H9 (cell line): ENCODE measurements at regions not wholly inside any gene's neighbourhood (a gene's known extent, or its start where the extent isn't known, plus 50 kb on each side); places are given as distances from the start of the nearest gene placed in this dataset.

Experiments
- DNase-seq: peaks from one replicate; pipeline ENCODE4 v3.0.0-alpha.2; 2017
- H2AFZ ChIP-seq: one replicate; pipeline ENCODE4 v1.6.1; 2013; ENCODE audit warnings: mild to moderate bottlenecking, low read length, control low read depth, moderate library complexity
- H2AK5ac ChIP-seq: 2 replicates; pipeline ENCODE4 v1.6.1; 2013; ENCODE audit warnings: low read length, control low read depth, mixed read lengths; ENCODE audit not compliant: insufficient read length
- H2BK120ac ChIP-seq: one replicate; pipeline ENCODE4 v1.6.1; 2013; ENCODE audit warnings: low read depth, mild to moderate bottlenecking, low read length, control low read depth, inconsistent platforms; ENCODE audit not compliant: poor library complexity, severe bottlenecking
- H2BK12ac ChIP-seq: 2 replicates; pipeline ENCODE4 v1.6.1; 2013; ENCODE audit warnings: low read length, control low read depth, mixed read lengths, low read depth; ENCODE audit not compliant: insufficient read length
- H2BK15ac ChIP-seq: 2 replicates; pipeline ENCODE4 v1.6.1; 2013; ENCODE audit warnings: low read depth, low read length, control low read depth
- H2BK20ac ChIP-seq: one replicate; pipeline ENCODE4 v1.6.1; 2013; ENCODE audit warnings: low read depth, mild to moderate bottlenecking, low read length, control low read depth, inconsistent platforms; ENCODE audit not compliant: poor library complexity, severe bottlenecking
- H2BK5ac ChIP-seq: 2 replicates; pipeline ENCODE4 v1.6.1; 2013; ENCODE audit warnings: low read length, control low read depth, mixed read lengths; ENCODE audit not compliant: insufficient read length
- H3K14ac ChIP-seq: 2 replicates; pipeline ENCODE4 v1.6.1; 2013; ENCODE audit warnings: low read length, control low read depth; ENCODE audit not compliant: insufficient read depth
- H3K18ac ChIP-seq: 2 replicates; pipeline ENCODE4 v1.6.1; 2013; ENCODE audit warnings: low read depth, mild to moderate bottlenecking, mixed read lengths, low read length, control low read depth; ENCODE audit not compliant: insufficient read length
- H3K23ac ChIP-seq: 2 replicates; pipeline ENCODE4 v1.6.1; 2013; ENCODE audit warnings: low read length, control low read depth, mixed read lengths, low read depth; ENCODE audit not compliant: insufficient read length
- H3K23me2 ChIP-seq: 2 replicates; pipeline ENCODE4 v1.6.1; 2013; ENCODE audit warnings: low read depth, mild to moderate bottlenecking, mixed read lengths, low read length, control low read depth; ENCODE audit not compliant: insufficient read length, poor library complexity, severe bottlenecking
- H3K27ac ChIP-seq: 2 replicates; pipeline ENCODE4 v1.5.1; 2013; ENCODE audit warnings: low read length, control low read depth, mixed read lengths, low read depth; ENCODE audit not compliant: insufficient read length
- H3K27me3 ChIP-seq: 2 replicates; pipeline ENCODE4 v1.6.1; 2013; ENCODE audit warnings: low read length, control low read depth, inconsistent platforms; ENCODE audit not compliant: insufficient read depth
- H3K4ac ChIP-seq: 2 replicates; pipeline ENCODE4 v1.6.1; 2013; ENCODE audit warnings: low read depth, mild to moderate bottlenecking, control low read depth, inconsistent platforms, low read length, moderate library complexity
- H3K4me1 ChIP-seq: 2 replicates; pipeline ENCODE4 v1.6.1; 2013; ENCODE audit warnings: low read length, control low read depth, inconsistent platforms; ENCODE audit not compliant: insufficient read depth
- H3K4me2 ChIP-seq: 2 replicates; pipeline ENCODE4 v1.6.1; 2013; ENCODE audit warnings: low read length, control low read depth, mixed read lengths; ENCODE audit not compliant: insufficient read length, insufficient read depth
- H3K56ac ChIP-seq: 2 replicates; pipeline ENCODE4 v1.6.1; 2013; ENCODE audit warnings: low read depth, mild to moderate bottlenecking, mixed read lengths, low read length, control low read depth; ENCODE audit not compliant: insufficient read length
- H3K79me1 ChIP-seq: 2 replicates; pipeline ENCODE4 v1.6.1; 2013; ENCODE audit warnings: low read depth, mild to moderate bottlenecking, moderate library complexity, low read length, control low read depth, inconsistent platforms; ENCODE audit not compliant: insufficient read depth, poor library complexity, severe bottlenecking
- H3K79me2 ChIP-seq: 2 replicates; pipeline ENCODE4 v1.6.1; 2013; ENCODE audit warnings: low read length, control low read depth, inconsistent platforms; ENCODE audit not compliant: insufficient read depth
- H3K9ac ChIP-seq: 2 replicates; pipeline ENCODE4 v1.6.1; 2013; ENCODE audit warnings: low read length, control low read depth, mixed read lengths; ENCODE audit not compliant: insufficient read length; ENCODE audit errors: extremely low read depth
- H3K9me3 ChIP-seq: one replicate; pipeline ENCODE4 v1.6.1; 2013; ENCODE audit warnings: low read depth, low read length, inconsistent platforms; ENCODE audit not compliant: control insufficient read depth
- H3T11ph ChIP-seq: one replicate; pipeline ENCODE4 v1.6.1; 2013; ENCODE audit warnings: mild to moderate bottlenecking, low read length, control low read depth, inconsistent platforms
- H4K20me1 ChIP-seq: one replicate; pipeline ENCODE4 v1.6.1; 2013; ENCODE audit not compliant: control insufficient read depth, insufficient read length, insufficient read depth
- H4K5ac ChIP-seq: 2 replicates; pipeline ENCODE4 v1.6.1; 2013; ENCODE audit warnings: low read depth, mild to moderate bottlenecking, mixed read lengths, low read length, control low read depth; ENCODE audit not compliant: insufficient read length
- H4K8ac ChIP-seq: replicated peaks from 2 replicates; pipeline ENCODE4 v1.6.1; 2013; ENCODE audit warnings: low read length, control low read depth, mixed read lengths, low read depth; ENCODE audit not compliant: insufficient read length
- H4K91ac ChIP-seq: 2 replicates; pipeline ENCODE4 v1.6.1; 2013; ENCODE audit warnings: low read depth, mild to moderate bottlenecking, moderate library complexity, mixed read lengths, low read length, control low read depth; ENCODE audit not compliant: insufficient read length
- H3K27ac Mint-ChIP-seq, 3 experiments: 2 replicates in 2 of 3; 3 replicates in 1 of 3; pipeline ENCODE4 v1.8.0; 2020 to 2021; ENCODE audit warnings: mixed read lengths in 3 of 3, mild to moderate bottlenecking in 1 of 3, moderate library complexity in 1 of 3
- H3K27me3 Mint-ChIP-seq: 2 replicates; pipeline ENCODE4 v1.8.0; 2021; ENCODE audit warnings: low read depth, mild to moderate bottlenecking, moderate library complexity, mixed read lengths
- H3K36me3 Mint-ChIP-seq, 3 experiments: 2 replicates in 2 of 3; 3 replicates in 1 of 3; pipeline ENCODE4 v1.8.0; 2020 to 2021; ENCODE audit warnings: low read depth in 3 of 3, mixed read lengths in 3 of 3; ENCODE audit not compliant: insufficient read depth in 1 of 3
- H3K4me1 Mint-ChIP-seq, 2 experiments: 2 replicates each; pipeline ENCODE4 v1.8.0; 2020; ENCODE audit warnings: mixed read lengths in 2 of 2
- H3K4me3 Mint-ChIP-seq, 2 experiments: 2 replicates in 1 of 2; 3 replicates in 1 of 2; pipeline ENCODE4 v1.8.0; 2020 to 2021; ENCODE audit warnings: mild to moderate bottlenecking in 2 of 2, mixed read lengths in 2 of 2, moderate library complexity in 1 of 2
- H3K9me3 Mint-ChIP-seq, 2 experiments: 2 replicates in 1 of 2; 3 replicates in 1 of 2; pipeline ENCODE4 v1.8.0; 2020; ENCODE audit warnings: mild to moderate bottlenecking in 2 of 2, mixed read lengths in 2 of 2, moderate library complexity in 1 of 2
- WGBS: extraction: QIAGEN DNeasy Blood & Tissue Kit; methylation state at CpG from one replicate; pipeline ENCODE4 v1.1.7; 2013; ENCODE audit warnings: missing lambda C conversion rate, low lambda C conversion rate, mixed read lengths; ENCODE audit not compliant: insufficient read length; ENCODE audit errors: extremely low coverage; 5-methylcytosine and 5-hydroxymethylcytosine counted together
- TF ChIP-seq, protein P1 (sequence below): fragments of 200-600 bp; sonication (generic); conservative IDR thresholded peaks from 3 replicates; pipeline ENCODE4 v1.8.0; 2021; ENCODE audit warnings: antibody characterized with exemption, mild to moderate bottlenecking

DNA sequence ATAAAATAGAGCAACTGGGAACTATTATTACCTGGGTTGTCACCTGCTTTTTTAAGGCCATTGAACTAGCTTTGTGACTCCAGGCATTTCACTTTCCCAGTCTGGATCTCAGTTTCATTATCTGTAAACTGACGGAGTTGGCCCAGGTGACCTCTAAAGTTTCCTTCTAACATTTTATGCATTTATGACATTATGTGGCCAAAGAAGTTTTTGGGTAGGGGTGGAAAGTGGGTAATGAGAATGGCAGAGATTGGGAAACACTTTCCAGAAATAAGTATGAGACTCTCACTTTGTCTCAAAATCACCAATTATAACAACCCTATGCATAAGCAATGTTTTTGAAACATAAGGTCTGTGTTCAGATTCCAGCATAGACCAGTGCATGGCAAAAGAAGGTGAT is 99.1 kb upstream of the ARHGEF3 start:
- DNase-seq = no peak
- Histone ChIP-seq H2BK12ac (no peak overlapping the region), H2BK15ac (no peak overlapping the region), H2BK5ac (no peak overlapping the region), H3K23ac (no peak overlapping the region), H2BK20ac (no peak overlapping the region), H3T11ph (no peak overlapping the region), H4K91ac (no peak overlapping the region), H3K23me2 (no peaks in the 10 kb centered on the region), H4K5ac (no peak overlapping the region), H3K14ac (no peak overlapping the region), H3K4me2 (no peak overlapping the region), H4K8ac (no peak overlapping the region), H3K18ac (no peak overlapping the region), H3K79me2 (no peaks in the 10 kb centered on the region), H2BK120ac (no peak overlapping the region), H3K4ac (no peak overlapping the region), H3K79me1 (no peaks in the 10 kb centered on the region), H2AK5ac (no peak overlapping the region), H3K9ac (no peak overlapping the region), H3K9me3 (no peaks in the 10 kb centered on the region), H3K27ac (no peak overlapping the region), H3K27me3 (no peaks in the 10 kb centered on the region), H4K20me1 (no peaks in the 10 kb centered on the region), H3K56ac (no peak overlapping the region), H3K4me1 (no peaks in the 10 kb centered on the region), H2AFZ (no peak overlapping the region)
- WGBS = no CpG with 5 or more reads among the region's 1 CpG
- H3K27ac Mint-ChIP-seq = no peak overlapping the region
- no peak overlapping the region for H3K4me3 Mint-ChIP-seq
- peaks cover 4% of the 10 kb centered on the region in 2 experiments; a peak in 1 of 4 replicates for H3K4me1 Mint-ChIP-seq
- no peaks in the 10 kb centered on the region for H3K27me3 Mint-ChIP-seq
- no peaks in the 10 kb centered on the region for H3K9me3 Mint-ChIP-seq
- TF ChIP-seq, protein P1, sequence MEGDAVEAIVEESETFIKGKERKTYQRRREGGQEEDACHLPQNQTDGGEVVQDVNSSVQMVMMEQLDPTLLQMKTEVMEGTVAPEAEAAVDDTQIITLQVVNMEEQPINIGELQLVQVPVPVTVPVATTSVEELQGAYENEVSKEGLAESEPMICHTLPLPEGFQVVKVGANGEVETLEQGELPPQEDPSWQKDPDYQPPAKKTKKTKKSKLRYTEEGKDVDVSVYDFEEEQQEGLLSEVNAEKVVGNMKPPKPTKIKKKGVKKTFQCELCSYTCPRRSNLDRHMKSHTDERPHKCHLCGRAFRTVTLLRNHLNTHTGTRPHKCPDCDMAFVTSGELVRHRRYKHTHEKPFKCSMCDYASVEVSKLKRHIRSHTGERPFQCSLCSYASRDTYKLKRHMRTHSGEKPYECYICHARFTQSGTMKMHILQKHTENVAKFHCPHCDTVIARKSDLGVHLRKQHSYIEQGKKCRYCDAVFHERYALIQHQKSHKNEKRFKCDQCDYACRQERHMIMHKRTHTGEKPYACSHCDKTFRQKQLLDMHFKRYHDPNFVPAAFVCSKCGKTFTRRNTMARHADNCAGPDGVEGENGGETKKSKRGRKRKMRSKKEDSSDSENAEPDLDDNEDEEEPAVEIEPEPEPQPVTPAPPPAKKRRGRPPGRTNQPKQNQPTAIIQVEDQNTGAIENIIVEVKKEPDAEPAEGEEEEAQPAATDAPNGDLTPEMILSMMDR = no peak
- no peaks in the 10 kb centered on the region; a peak in 2 of 7 replicates for H3K36me3 Mint-ChIP-seq
